ENCODE measurements at regions not wholly inside any gene's neighbourhood (a gene's known extent, or its start where the extent isn't known, plus 50 kb on each side); places are given as distances from the start of the nearest gene placed in this dataset.

- no TSS peak for BruUV-seq (replicated peaks)
- no peak overlapping the region for H3K4me3 ChIP-seq (ENCODE audit: low read length)
- H3K27me3 ChIP-seq (ENCODE audit: low read length): no peaks in the 10 kb centered on the region
- peaks cover 19% of the 10 kb centered on the region for H3K9me3 ChIP-seq (ENCODE audit: low read length)
- TF ChIP-seq EZH2 (IDR thresholded peaks at IDR 0.05; ENCODE audit: low read length, unreplicated experiment): no peak
- TF ChIP-seq CTCF (conservative IDR thresholded peaks at IDR 0.05; ENCODE audit: low read depth, low read length): no peak
- TF ChIP-seq EZH2phosphoT487 (IDR thresholded peaks at IDR 0.05; ENCODE audit: borderline replicate concordance, low read length): no peak
- no peaks in the 10 kb centered on the region for H3K4me1 ChIP-seq (ENCODE audit: insufficient read depth, low read length)
- intact Hi-C loops (cut with micrococcal nuclease): no loop called here
- ATAC-seq (no peak), DNase-seq (no peak)
- no peak overlapping the region for H3K4me2 ChIP-seq (ENCODE audit: low read length)
- H3K27ac ChIP-seq (ENCODE audit: low read length): no peak overlapping the region
- ChIA-PET CTCF (interaction anchor here (0.7 kb wide), 1 partner anchor 305 kb away, joined by 3 read pairs; no protein-coding TSS in a partner anchor), POLR2A (ENCODE audit: unreplicated experiment) (no interaction called here)
- H2AFZ ChIP-seq (ENCODE audit: low read length): no peak overlapping the region
- no peaks in the 10 kb centered on the region for H3K36me3 ChIP-seq (ENCODE audit: low read depth, low read length)
- no peaks in the 10 kb centered on the region for H3F3A ChIP-seq (ENCODE audit: low read length, unreplicated experiment)
- no peaks in the 10 kb centered on the region for H3K79me2 ChIP-seq (ENCODE audit: low read length)
- H3K9ac ChIP-seq (ENCODE audit: low read length): no peak overlapping the region
- H3K9me2 ChIP-seq (replicated peaks; ENCODE audit: low read length): no peaks in the 10 kb centered on the region
- no peaks in the 10 kb centered on the region for H4K20me1 ChIP-seq (ENCODE audit: low read length)
Measured at GRCh38 chr12:29838768-29839167, 55.0 kb upstream of the TMTC1 start.
